GM21723 (cell line): ENCODE measurements at regions not wholly inside any gene's neighbourhood (a gene's known extent, or its start where the extent isn't known, plus 50 kb on each side); places are given as distances from the start of the nearest gene placed in this dataset.

ENCODE experiments used
- ATAC-seq: cut with Tn5 transposase; IDR thresholded peaks from one replicate; pipeline ENCODE4 v1.9.1; 2021; ENCODE audit warnings: mild to moderate bottlenecking, moderate library complexity; ENCODE audit not compliant: unreplicated experiment

DNA sequence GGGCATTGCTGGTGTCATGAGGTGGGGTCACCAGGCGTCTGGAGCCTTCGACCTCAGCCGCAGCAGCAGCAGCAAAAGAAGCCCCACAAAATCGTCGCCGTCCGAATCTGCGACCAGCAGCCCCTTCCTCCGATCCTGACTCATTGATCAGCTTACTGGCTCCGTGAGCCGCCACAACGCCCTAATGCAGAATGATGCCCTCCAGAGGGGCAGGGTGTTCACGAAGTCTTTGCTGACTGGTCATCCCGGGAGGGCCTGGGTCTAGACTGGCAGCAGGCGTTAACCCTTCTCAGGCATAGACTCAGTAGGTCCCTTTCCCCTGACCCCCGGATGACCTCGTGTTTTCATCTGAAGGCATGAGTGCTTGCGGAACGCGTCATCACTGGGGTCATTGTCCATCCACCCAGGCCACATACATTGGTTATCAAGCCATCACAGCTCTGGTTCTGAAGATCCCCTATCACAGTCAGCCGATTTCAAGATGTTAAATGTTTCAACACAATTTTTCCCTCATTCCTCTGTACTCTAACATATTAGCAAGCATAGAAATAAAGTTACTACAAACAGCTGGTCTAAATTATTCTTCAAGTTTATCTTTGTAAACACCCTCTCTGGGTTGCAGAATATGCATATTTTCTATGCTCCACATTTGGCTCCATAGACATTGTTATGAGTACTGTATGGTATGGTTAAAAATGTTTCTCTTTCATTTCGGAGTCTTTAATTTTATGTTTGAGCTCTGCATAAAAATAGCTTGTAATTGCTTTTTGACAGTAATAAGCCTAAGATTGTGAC lies 83.3 kb upstream of the SALL3 start:
- no peak for ATAC-seq

DNA sequence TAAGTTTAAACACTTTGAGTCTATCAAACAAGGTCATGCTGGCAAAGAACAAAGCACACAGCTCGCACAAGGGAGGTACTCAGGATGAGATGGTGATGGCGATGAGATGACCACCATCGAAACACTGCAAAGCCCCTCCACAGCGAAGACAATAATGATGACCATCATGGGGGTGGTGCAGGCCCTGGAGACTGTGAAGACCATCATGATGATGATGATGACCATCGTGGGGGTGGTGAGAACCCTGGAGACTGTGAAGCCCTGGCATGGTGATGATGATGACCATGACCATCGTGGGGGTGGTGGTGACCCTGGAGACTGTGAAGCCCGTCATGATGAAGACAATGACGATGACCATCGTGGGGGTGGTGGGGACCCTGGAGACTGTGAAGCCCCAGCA lies 81.6 kb upstream of the SALL3 start:
- no peak for ATAC-seq

DNA sequence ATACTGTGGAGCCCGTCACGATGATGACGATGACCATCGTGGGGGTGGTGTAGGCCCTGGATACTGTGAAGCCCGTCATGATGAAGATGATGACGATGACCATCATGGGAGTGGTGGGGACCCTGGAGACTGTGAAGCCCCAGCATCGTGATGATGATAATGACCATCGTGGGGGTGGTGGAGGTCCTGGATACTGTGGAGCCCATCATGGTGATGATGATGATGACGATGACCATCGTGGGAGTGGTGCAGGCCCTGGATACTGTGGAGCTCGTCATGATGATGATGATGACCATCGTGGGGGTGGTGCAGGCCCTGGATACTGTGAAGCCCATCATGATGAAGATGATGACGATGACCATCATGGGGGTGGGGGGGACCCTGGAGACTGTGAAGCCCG lies 81.0 kb upstream of the SALL3 start:
- no peak for ATAC-seq

DNA sequence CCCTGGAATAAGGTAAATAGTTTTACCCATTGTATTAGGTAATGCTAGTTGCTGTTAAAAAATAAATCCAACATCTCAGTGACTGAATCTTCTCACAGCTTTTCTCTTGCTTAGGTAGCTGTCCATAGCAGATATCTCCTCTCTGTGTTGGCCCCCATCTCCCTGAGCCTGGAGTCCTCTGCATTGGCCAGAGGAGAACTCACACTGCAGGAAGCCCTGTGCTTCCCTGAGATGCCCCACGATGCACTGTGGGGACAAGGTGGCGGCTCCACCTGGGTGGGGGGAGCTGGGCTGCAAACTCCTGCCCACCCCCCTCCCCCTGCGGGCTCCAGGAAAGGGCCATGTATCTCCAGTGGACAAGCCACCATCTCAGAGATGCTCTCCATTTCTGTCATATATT lies 80.4 kb upstream of the SALL3 start:
- ATAC-seq = no peak

DNA sequence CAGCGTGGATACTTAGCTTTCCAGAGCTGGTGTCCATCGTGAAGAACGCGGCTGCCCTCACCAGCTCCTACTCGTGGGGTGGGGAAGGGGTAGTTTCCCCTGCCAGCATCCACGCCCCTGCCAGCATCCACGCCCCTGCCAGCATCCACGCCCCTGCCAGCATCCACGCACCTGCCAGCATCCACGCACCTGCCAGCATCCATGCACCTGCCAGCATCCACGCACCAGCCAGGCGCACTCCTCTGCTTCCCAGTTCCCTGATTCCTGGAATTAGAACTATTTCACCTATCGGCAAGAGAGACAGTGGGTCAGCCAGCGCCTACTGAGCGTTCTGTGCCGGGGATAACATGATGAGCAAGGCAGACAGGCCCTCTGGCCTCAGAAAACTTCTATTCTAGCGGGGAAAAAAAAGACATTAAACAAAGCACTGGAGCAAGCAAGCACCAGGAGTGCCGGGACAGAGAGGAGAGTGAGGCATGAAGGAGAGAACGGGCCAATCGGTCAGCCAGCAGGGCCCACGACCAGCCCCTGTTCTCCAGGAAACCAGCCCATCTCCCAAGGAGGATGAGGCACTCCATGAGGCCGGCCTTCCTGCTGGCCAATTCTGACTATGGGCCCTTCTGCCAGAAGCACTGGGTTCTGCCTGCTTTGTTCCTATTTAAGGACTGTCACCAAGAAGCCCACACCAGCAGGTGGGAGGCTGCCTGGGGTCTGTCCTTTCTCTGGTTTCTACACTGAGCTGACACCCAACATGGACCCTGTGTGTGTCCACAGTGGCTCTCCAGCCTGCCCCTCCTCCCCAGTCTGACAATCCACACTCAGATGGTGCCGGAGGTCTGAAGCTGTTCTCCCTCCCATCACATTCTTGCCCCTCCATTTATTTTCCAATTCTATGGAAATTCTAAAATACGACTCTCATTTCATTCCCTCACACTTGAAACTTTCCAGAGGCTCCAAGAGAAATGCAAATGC lies 78.4 kb upstream of the SALL3 start:
- no peak for ATAC-seq

DNA sequence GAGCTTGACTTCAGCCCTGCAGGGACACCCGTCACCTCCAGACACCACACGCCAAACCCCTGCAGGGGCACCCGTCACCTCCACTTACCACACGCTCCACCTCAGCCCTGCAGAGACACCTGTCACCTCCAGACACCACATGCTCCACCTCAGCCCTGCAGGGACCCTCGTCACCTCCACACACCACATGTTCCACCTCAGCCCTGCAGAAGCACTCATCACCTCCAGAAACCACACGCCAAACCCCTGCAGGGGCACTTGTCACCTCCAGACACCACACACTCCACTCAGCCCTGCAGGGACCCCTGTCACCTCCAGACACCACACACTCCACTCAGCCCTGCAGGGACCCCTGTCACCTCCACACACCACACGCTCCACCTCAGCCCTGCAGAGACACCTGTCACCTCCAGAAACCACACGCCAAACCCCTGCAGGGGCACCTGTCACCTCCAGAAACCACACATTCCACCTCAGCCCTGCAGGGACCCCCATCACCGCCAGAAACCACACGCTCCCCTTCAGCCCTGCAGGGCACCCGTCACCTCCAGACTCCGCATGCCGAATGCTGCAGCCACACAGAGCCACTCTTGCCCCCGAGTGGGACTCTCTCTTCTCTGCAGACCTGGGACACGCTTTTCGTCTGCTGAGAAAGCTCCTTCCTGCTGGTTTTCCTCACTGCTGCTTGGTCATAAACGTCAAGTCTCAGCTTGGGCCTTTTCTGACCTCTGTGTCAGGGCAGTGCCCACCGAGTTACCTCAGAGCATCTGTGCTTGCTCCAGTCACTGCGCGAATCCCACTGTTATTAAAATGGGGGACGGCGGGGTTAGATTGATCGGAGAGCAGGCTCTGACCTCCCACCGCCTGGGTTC lies 77.5 kb upstream of the SALL3 start:
- no peak for ATAC-seq

DNA sequence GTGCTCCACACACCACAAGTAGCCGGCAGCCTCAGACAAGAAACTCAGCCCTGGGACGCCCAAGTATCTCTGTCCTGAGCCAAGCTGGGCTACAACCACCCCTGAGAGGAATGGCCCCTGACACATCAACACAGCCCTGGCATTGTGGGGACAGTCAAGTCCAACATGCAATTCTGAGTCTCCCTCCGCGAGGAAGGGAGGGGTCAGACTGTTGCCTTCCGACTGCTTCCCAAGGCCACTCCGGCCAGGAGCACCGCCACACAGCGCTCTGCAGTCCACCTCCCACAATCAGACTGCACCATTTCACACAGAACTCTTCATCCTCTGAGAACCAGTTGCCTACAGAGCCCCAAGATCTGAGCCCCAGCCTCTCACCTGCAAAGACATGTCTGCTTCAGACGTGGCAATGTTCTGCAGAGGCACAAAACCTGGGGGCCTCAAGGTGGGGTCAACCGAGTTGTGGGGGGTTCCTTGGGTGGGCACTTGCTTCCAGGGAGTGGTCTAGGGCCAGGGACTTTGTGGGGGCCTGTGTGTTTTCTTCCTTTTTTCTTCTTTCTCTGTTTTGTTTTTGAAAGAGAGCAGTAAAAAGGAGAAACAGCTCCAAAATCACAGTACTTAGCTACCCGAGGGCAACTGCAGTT lies 76.7 kb upstream of the SALL3 start:
- no peak for ATAC-seq

DNA sequence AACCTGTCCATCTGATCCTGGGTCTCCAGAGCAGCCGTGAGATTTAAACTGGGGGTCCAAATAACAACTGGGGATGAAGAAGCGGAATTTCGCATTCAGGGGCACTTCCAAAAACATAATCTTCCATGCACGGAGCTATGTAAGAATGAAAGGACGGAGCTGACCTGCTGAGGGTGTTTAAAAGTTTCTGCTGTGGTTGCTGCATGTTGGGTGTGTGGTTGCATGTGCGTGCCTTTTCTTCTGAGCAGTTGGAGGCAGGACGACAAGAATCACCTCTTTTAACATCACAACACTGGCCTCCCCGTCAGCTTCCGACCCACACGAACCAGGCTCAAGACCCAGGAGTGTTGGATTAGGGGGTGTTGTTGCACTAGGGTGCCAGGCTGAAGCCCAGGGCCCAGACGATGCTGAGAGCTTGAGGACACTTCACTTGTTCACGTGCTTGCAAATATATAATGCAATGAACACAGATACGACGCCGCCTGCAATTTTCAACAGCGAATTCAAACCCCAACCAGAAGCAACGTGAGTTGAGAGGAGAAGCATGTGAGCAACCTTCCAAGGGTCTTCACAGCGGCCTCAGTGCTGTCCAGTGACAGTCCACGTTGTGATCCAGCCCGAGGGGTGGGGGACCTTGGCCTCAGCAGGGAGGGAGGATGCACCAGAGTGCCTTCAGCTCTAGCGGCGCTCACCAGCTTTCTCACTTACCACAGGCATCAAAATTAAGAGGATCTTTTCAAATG lies 76.0 kb upstream of the SALL3 start:
- ATAC-seq = no peak

DNA sequence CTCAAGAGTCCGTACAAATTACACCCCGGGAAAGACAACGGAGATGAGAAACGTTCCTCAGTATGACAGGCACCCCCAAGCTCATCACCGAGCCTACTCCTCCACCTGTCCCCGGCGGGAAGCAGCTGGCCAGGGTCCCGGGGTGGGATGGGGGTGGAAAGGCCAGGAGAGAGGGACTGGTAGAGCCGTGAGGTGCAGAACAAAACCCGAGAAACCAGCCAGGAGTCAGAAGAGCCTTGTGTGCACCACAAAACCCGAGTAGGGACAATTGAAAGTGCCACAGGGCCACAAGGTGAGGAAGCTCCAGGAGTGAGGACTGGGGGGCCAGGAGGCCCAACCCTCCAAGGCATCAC lies 75.5 kb upstream of the SALL3 start:
- no peak for ATAC-seq

DNA sequence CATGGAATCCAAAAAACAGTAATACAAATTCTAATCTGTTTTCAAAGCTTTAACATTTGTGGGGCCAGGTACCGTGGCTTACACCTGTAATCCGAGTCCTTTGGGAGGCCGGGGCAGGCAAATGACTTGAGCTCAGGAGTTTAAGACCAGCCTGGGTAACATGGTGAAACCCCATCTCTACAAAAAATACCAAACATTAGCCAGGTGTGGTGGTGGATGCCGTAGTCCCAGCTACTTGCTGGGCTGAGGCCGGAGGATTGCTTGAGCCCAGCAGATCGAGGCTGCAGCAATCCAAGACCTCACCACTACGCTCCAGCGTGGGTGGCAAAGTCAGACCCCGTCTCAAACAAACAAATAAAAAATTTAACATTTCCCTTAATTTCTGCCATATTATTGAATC lies 74.3 kb upstream of the SALL3 start:
- ATAC-seq = no peak

DNA sequence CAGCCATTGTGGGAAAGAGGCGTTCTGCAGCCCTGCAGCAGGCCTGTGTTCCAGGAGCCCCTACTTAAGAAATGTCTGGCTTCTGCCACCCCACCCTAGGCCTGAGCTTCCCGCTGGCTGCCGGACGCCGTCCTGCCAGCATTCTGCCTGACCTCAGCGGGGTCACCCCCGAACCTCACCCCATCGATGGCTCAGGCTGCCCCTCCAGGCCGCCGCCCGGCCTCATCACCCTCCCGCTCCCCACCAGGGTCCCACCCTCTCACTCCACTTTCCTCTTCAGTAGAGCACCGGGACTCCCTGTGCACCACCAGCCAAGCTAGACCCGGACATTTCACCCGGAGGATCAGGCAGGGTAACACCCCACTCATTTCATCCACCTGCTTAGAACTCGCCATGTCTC lies 73.6 kb upstream of the SALL3 start:
- no peak for ATAC-seq

DNA sequence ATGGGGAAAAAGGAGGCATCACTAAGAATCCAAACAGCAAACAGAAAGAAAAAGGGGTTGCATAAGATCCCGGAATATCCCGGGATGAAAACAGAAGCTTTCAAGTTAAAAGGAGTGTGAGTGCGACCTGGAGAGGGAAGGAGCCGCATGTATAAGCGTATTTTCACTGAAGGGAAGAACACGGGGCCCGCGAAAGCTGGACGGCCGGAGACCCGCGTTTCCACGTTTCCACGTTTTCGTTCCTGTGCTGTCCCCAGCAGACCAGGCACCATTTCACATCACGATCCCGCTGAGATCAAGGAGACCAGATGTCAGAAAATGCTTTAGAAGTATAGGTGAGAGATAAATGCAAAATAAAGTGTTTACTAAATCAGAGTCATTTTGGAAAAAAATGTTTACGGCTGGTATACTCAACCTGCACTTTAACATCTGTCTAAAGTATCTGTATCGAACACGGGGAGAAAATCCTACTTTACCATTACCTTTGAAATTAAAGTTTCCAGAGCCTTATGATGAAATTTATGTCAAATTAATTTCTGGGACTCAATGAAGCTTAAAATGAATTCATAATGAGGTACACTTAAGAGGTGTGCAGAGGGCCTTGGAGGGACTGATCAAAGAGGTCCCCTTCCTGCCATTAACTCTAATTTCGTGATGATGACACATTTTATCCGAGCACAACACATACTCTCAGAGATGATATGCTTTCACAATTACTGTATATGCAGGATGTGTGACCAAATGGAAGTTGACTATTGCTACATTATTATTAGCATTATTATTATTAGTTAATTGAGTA lies 71.0 kb upstream of the SALL3 start:
- ATAC-seq = no peak

DNA sequence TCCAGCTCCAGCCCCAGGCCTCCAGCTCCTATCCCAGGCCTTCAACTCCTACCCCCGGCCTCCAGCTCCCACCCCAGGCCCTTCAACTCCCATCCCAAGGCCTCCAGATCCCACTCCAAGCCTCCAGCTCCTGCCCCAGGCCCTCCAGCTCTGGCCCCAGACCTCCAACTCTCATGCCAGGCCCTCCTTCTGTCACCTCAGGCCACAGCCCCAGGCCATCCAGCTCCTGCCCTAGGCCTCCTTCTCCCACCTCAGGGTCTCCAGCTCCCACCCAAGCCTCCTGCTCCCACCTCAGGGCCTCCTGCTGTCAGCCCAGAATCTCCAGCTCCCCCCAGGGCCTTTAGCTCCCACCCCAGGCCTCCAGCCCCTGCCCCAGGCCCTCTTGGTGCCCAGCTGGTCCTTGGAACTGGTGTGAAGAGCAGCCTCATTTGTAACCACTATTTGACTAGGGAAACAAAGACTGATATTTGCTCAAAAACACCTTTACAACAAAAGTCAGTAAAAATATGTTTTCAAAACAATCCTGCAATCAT lies 67.8 kb upstream of the SALL3 start:
- no peak for ATAC-seq

DNA sequence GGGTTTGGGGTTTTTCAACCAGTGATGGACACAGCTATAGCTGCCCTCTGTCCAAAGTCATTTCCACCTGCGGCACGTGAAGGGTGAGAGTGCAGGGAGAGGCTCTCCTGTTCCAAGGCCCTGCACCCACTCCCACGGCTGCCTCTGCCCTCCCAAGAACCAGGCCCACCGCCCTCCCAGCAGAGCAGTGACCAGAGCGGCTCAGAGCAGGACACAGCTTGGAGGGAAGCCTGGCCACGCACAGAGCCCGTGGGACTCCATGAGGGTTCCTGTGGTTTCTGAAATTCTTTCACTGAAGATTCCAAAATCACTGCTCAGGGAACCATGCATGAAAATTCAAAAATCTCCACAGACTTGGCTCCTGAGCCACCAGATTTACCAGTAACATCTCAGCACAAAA lies 67.3 kb upstream of the SALL3 start:
- no peak for ATAC-seq

DNA sequence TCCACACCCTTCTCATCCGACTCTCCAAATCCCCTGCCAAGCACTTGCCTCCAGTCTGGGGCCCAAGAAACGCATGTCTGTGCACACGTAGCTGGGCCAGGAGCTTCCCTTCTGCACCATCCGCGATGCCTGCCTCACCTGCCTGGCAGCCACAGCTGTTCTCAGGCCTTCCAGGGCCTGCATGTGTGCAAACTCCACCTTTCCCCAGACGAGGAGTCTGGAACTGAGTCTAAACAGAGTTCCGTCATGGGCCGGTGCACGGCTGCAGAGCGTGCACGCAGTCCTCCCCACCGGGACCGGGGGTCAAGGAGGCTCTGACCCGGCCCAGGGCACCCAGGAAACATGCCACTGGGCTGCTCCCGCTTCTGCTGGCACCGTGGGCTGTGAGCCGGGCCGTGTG lies 66.8 kb upstream of the SALL3 start:
- ATAC-seq = no peak

DNA sequence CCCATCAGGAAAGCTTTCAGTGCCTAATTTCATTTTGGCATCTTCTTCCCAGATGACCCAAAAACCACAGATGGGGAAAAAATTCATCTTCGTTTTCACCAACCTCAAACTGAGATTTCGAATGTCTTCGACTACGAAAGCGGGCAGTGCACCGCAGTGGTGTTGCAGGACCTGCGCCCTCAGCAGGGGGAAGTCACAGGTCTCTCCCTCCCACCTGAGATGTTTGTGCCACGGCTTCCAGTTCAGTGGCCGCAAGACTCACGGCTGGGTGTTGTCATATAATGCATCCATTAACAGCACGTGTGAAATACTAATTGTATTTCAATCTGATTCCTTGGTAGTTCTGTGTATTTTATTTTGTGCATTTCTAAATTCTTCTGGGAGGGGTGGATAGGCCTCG lies 66.2 kb upstream of the SALL3 start:
- ATAC-seq = no peak

DNA sequence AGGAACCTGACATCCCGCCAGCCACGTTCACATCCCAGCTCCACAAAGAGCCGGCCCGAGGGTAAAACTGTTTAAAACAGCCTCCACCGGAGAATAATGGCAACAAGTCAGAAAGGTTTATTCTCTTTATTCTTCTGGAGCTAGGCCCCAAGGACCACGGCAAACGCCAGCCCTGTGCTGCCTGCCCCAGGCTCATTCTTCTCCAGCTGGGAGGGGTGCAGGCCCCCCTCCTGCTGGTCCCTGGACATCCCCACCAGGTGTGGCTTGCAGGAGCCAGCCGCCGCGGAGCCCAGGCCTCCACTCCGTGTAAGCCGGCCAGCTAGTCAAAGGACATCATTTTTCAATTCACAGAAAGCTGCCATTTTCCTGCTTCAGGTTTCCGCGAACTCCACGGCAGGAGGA lies 65.8 kb upstream of the SALL3 start:
- no peak for ATAC-seq

DNA sequence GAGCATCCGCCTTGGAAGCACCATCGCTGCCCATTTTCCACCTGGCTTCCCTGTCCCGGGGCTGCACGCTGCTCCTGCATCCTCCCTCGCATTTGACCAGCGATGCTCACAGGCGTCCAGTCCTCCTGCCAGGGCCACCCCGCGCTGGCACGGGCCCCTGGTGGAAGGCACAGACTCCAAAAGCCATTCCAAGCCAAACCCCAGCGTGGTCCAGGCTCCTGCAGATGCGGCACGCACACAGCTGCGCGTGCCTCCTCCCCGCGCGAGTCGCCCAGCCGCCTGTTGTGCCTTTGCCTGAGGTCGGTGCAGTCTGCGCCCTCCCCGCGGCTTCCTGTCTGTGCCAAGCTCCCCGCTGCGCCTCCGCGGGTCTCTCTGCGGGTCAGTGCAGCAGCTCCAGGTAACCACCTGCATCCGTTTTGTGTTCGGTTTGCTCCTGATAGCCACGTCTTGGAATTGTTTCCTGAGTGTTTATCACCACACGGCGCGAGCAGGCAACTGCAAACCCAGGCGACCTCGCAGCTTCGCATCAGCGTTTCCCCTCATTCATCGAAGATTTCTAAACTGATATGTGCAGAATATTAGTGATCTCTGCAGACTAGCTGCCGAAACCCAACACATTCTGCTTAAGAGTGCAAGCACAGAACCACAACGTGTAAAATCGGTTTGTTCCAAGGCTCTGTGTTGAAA lies 65.2 kb upstream of the SALL3 start:
- ATAC-seq = no peak
